Stomach (tissue), 8 donors: ENCODE measurements at regions not wholly inside any gene's neighbourhood (a gene's known extent, or its start where the extent isn't known, plus 50 kb on each side); places are given as distances from the start of the nearest gene placed in this dataset.

ENCODE experiments used
- DNase-seq, 2 donors: peaks; one replicate each; pipeline versions ENCODE4 v3.0.0 to v3.0.0-alpha.2; 2013 to 2019
- H3K27ac ChIP-seq, 5 donors: fragments of 200-600 bp in 4 of 5; sonication (generic) in 4 of 5; one replicate each; pipeline ENCODE4 v1.5.1; 2013 to 2019; ENCODE audit warnings: mild to moderate bottlenecking in 1 of 5, moderate library complexity in 1 of 5
- H3K27me3 ChIP-seq, 3 donors: fragments of 200-600 bp; sonication (generic); one replicate each; pipeline ENCODE4 v1.5.1; 2017 to 2019; ENCODE audit warnings: mixed run types in 1 of 3
- H3K36me3 ChIP-seq, 4 donors: fragments of 200-600 bp; sonication (generic); 1 replicate in 3 of 4; 2 replicates in 1 of 4; pipeline ENCODE4 v1.5.1; 2016 to 2019
- H3K4me1 ChIP-seq, 4 donors: fragments of 200-600 bp; sonication (generic); one replicate each; pipeline ENCODE4 v1.5.1; 2016 to 2019
- H3K4me3 ChIP-seq, 4 donors: fragments of 200-600 bp; sonication (generic) in 3 of 4; one replicate each; pipeline ENCODE4 v1.5.1; 2016 to 2019; ENCODE audit warnings: mild to moderate bottlenecking in 1 of 4
- H3K9me3 ChIP-seq, 4 donors: fragments of 200-600 bp; sonication (generic); one replicate each; pipeline ENCODE4 v1.5.1; 2016 to 2019
- EP300 ChIP-seq: sonication (generic); formaldehyde crosslinking; IDR thresholded peaks from one replicate; pipeline ENCODE4 v1.6.1; 2017; ENCODE audit warnings: antibody characterized with exemption
- POLR2A ChIP-seq, 4 donors: fragments of 450-650 bp; IDR thresholded peaks; one replicate each; pipeline ENCODE4 v1.6.1; 2016; ENCODE audit warnings: antibody characterized with exemption in 4 of 4, control low read depth in 2 of 4, mild to moderate bottlenecking in 1 of 4, moderate library complexity in 1 of 4
- POLR2AphosphoS5 ChIP-seq, 3 donors: sonication (generic); formaldehyde crosslinking; IDR thresholded peaks; one replicate each; pipeline ENCODE4 v1.6.1; 2016; ENCODE audit warnings: antibody characterized with exemption in 3 of 3
- WGBS, 5 donors: extraction: QIAGEN DNeasy Blood & Tissue Kit in 3 of 5; methylation state at CpG; one replicate each; pipeline versions ENCODE4 v1.1.5 to v1.1.7; 2013 to 2018; 5-methylcytosine and 5-hydroxymethylcytosine counted together
- intact Hi-C: fragments of 100-400 bp; cut with DNase I; formaldehyde crosslinking; loops from one replicate; pipeline ENCODE4 v1.15.1; 2023; ENCODE audit warnings: low total_unique reads
- TF ChIP-seq, protein P1 (sequence below), 7 experiments: fragments of 450-650 bp in 4 of 7; fragments of 200-600 bp in 3 of 7; sonication (generic) in 3 of 7; IDR thresholded peaks; one replicate each; pipeline ENCODE4 v1.5.1; 2016 to 2019; ENCODE audit warnings: antibody characterized with exemption in 7 of 7, control low read depth in 2 of 7, mild to moderate bottlenecking in 1 of 7
- donor health status: healthy with polysubstance abuse.
- donor health status: Bipolar disorder and iron deficiency.
- donor health status: healthy.

DNA sequence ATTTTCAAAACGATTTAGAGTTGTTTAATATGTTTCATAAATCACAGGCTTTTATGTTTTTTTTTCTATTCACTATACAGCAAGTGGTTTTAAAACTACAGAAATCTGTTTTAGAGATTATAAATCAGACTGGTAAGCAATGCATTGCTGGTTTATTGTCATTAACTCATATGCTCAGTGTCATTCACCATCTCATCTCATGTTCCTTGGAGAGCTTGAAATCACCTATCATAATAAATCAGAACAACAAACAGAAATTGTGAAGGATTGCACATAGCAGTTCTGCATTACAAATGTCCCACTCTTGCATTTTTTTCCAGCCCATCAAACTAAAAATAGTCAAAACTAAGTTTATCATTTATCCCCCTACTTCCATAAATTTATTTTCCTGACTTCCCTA lies 470.8 kb downstream of the FSCB start:
- H3K27ac ChIP-seq = no peak overlapping the region
- no peak for TF ChIP-seq POLR2AphosphoS5 (IDR thresholded peaks at IDR 0.05)
- TF ChIP-seq POLR2A (IDR thresholded peaks at IDR 0.05) = no peak
- TF ChIP-seq, protein P1, sequence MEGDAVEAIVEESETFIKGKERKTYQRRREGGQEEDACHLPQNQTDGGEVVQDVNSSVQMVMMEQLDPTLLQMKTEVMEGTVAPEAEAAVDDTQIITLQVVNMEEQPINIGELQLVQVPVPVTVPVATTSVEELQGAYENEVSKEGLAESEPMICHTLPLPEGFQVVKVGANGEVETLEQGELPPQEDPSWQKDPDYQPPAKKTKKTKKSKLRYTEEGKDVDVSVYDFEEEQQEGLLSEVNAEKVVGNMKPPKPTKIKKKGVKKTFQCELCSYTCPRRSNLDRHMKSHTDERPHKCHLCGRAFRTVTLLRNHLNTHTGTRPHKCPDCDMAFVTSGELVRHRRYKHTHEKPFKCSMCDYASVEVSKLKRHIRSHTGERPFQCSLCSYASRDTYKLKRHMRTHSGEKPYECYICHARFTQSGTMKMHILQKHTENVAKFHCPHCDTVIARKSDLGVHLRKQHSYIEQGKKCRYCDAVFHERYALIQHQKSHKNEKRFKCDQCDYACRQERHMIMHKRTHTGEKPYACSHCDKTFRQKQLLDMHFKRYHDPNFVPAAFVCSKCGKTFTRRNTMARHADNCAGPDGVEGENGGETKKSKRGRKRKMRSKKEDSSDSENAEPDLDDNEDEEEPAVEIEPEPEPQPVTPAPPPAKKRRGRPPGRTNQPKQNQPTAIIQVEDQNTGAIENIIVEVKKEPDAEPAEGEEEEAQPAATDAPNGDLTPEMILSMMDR (IDR thresholded peaks at IDR 0.05) = no peak
- no peak for TF ChIP-seq EP300
- WGBS, 5 donors = 13 to 35% (median 16%) methylated on average over 1 of the region's 1 CpG
- intact Hi-C loops = no loop called here
- H3K27me3 ChIP-seq = no peaks in the 10 kb centered on the region
- peaks cover 0 to 14% (median 13%) of the 10 kb centered on the region in 4 donors for H3K9me3 ChIP-seq
- H3K36me3 ChIP-seq = no peaks in the 10 kb centered on the region
- H3K4me1 ChIP-seq = no peaks in the 10 kb centered on the region
- DNase-seq = no peak
- no peak overlapping the region for H3K4me3 ChIP-seq

DNA sequence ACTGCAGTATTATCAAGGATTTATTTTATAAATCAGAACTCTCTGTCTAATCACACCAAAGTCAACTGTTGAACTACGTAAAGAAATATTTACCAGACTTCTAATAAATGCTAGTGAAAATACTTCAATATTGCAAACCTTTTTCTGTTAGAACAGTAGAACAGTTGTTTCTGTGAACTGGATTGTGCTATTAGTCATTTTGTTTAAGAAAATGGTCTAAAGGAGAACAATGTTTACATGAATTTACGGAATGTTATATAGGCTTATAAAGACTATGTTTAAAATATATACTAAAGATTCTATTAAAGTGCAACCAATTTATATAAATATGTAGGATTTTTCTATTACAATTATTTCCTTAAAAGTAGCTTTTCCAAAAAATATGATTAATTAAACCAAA lies 471.4 kb downstream of the FSCB start:
- Histone ChIP-seq H3K9me3 (peaks cover 0 to 13% (median 11%) of the 10 kb centered on the region in 4 donors), H3K27me3 (no peaks in the 10 kb centered on the region), H3K27ac (no peak overlapping the region), H3K4me1 (no peaks in the 10 kb centered on the region), H3K36me3 (no peaks in the 10 kb centered on the region), H3K4me3 (no peak overlapping the region)
- intact Hi-C loops = no loop called here
- 49 to 65% (median 54%) methylated on average over 2 of the region's 2 CpGs for WGBS, 5 donors
- no peak for DNase-seq
- TF ChIP-seq, protein P1 (IDR thresholded peaks at IDR 0.05) = no peak
- TF ChIP-seq POLR2AphosphoS5 (IDR thresholded peaks at IDR 0.05) (no peak), POLR2A (IDR thresholded peaks at IDR 0.05) (no peak), EP300 (no peak)

DNA sequence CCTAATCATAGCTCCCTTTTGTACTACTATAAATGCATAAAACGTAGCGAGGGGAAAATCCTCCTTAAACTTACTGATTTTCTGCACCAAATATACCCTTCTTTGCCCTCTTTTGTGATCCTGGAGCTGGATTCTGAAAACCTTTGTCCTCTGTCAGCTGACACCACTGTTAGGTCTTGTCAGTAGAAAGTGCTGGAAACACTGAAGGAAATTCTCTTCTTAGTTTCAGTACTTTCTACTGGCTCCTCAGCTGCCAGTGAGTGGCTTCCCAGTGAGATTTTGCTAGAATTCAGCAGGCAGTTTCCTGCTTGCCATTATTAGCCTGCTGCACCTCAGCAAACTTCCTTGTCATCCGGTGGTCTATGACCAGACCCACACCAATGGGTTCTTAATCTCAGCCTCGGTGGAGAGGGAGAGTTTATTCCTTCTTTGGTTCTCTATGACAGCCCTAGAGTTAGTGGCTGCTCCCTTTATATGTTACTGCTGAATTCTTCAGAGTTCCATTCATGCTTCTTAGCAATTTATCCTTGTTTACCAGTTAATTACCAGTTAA lies 476.2 kb downstream of the FSCB start:
- Histone ChIP-seq H3K27ac (no peak overlapping the region), H3K4me3 (no peak overlapping the region), H3K36me3 (no peaks in the 10 kb centered on the region), H3K4me1 (no peaks in the 10 kb centered on the region), H3K9me3 (peaks cover 0 to 5% (median 0%) of the 10 kb centered on the region in 4 donors), H3K27me3 (no peaks in the 10 kb centered on the region)
- intact Hi-C loops = no loop called here
- WGBS, 5 donors = 34 to 54% (median 44%) methylated on average over 4 of the region's 4 CpGs
- DNase-seq = peak in 1 of 2 donors; percentile 1
- TF ChIP-seq POLR2A (IDR thresholded peaks at IDR 0.05) (no peak), EP300 (no peak), POLR2AphosphoS5 (IDR thresholded peaks at IDR 0.05) (no peak)
- TF ChIP-seq, protein P1 (IDR thresholded peaks at IDR 0.05) = no peak

DNA sequence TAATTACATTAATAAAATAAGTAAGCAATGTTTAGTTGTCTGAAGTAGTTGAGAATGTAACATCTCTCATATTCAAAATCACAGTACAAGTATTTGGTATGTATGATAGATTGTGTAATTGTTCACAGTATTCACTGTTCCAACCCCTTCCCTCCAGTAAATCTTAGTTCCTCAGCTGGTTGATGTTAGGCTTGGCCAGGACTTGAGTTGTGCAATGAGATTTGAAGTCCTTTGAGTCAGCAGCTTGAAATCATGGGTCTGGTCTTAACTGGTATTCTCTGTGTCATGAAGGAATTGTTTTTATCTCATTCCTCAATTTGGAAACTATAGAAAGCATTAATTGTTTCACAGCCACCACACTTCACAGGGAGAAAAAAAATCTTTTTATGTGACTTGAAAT lies 477.1 kb downstream of the FSCB start:
- intact Hi-C loops = no loop called here
- Histone ChIP-seq H3K4me1 (no peaks in the 10 kb centered on the region), H3K36me3 (no peaks in the 10 kb centered on the region), H3K27me3 (no peaks in the 10 kb centered on the region), H3K27ac (no peak overlapping the region), H3K9me3 (peaks cover 0 to 9% (median 0%) of the 10 kb centered on the region in 4 donors), H3K4me3 (no peak overlapping the region)
- peak in 1 of 2 donors; percentile 17 for DNase-seq
- TF ChIP-seq POLR2A (IDR thresholded peaks at IDR 0.05) (no peak), EP300 (no peak), POLR2AphosphoS5 (IDR thresholded peaks at IDR 0.05) (no peak)
- TF ChIP-seq, protein P1 (IDR thresholded peaks at IDR 0.05) = no peak
